ENCODE measurements at regions not wholly inside any gene's neighbourhood (a gene's known extent, or its start where the extent isn't known, plus 50 kb on each side); places are given as distances from the start of the nearest gene placed in this dataset.

DNA sequence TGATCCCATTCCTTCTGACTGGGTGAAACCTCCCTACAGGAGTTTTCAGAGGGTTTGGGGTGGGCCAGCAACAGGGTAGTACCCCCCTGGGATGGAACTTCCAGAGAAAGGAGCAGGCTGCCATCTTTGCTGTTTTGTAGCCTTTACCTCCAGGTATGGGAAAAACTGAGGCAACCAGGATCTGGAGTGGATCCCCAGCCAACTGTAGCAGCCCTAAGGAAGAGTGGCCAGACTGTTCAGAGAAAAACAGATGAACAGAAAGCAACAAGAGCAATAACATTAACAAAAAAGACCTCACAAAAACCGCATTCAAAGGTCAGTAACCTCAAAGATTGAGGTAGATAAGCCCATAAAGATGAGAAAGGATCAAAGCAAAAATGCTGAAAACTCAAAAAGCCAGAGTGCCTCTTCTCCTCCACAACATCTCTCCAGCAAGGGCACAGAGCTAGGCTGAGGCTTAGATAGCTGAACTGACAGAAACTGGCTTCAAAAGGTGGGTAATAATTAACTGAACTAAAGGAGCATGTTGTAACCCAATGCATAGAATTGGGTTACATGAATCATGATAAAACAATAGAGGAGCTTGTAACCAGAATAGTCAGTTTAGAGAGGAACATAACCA lies 1288.6 kb upstream of the CNTN5 start:
- TF ChIP-seq SMAD1 (IDR thresholded peaks at IDR 0.05; ENCODE audit: low read depth, low read length, partially characterized antibody), result no peak
- TF ChIP-seq, protein P1, sequence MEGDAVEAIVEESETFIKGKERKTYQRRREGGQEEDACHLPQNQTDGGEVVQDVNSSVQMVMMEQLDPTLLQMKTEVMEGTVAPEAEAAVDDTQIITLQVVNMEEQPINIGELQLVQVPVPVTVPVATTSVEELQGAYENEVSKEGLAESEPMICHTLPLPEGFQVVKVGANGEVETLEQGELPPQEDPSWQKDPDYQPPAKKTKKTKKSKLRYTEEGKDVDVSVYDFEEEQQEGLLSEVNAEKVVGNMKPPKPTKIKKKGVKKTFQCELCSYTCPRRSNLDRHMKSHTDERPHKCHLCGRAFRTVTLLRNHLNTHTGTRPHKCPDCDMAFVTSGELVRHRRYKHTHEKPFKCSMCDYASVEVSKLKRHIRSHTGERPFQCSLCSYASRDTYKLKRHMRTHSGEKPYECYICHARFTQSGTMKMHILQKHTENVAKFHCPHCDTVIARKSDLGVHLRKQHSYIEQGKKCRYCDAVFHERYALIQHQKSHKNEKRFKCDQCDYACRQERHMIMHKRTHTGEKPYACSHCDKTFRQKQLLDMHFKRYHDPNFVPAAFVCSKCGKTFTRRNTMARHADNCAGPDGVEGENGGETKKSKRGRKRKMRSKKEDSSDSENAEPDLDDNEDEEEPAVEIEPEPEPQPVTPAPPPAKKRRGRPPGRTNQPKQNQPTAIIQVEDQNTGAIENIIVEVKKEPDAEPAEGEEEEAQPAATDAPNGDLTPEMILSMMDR (IDR thresholded peaks at IDR 0.05 in 2 of 3, conservative IDR thresholded peaks at IDR 0.05 in 1 of 3; ENCODE audit: insufficient read depth in 2 of 3, low read depth in 1 of 3, low read length in 3 of 3), result no peak
- TF ChIP-seq RAD21 (CRISPR knock-in tag; conservative IDR thresholded peaks at IDR 0.05 in 1 of 2, IDR thresholded peaks at IDR 0.05 in 1 of 2), result no peak
- TF ChIP-seq U2AF1 (optimal IDR thresholded peaks at IDR 0.05; ENCODE audit: low read depth, low read length), result no peak
- no peak for TF ChIP-seq ZNF184 (CRISPR knock-in tag; IDR thresholded peaks at IDR 0.05)
- TF ChIP-seq EZH2 (IDR thresholded peaks at IDR 0.05; ENCODE audit: borderline replicate concordance, low read depth, low read length), result no peak
- no peak for TF ChIP-seq TBL1XR1 (IDR thresholded peaks at IDR 0.05; ENCODE audit: low read length in 2 of 2)
- TF ChIP-seq ZNF212 (CRISPR knock-in tag; IDR thresholded peaks at IDR 0.05), result no peak
- no peak for TF ChIP-seq CHD2 (IDR thresholded peaks at IDR 0.05; ENCODE audit: low read depth, low read length)
- TF ChIP-seq STAT5B (CRISPR knock-in tag; IDR thresholded peaks at IDR 0.05), result no peak
- TF ChIP-seq EP300 (IDR thresholded peaks at IDR 0.05; ENCODE audit: low read length), result no peak

Measured in K562 (cell line).